Hepatocyte (in vitro differentiated cells): ENCODE measurements at regions not wholly inside any gene's neighbourhood (a gene's known extent, or its start where the extent isn't known, plus 50 kb on each side); places are given as distances from the start of the nearest gene placed in this dataset.

Experiments used
- CTCF ChIP-seq: fragments of 200-600 bp; sonication (generic); IDR thresholded peaks from 2 replicates; pipeline ENCODE4 v1.5.1; 2016; ENCODE audit warnings: antibody characterized with exemption, mild to moderate bottlenecking; ENCODE audit not compliant: poor library complexity
- EZH2phosphoT487 ChIP-seq: fragments of 200-600 bp; sonication (generic); IDR thresholded peaks from one replicate; pipeline ENCODE4 v1.6.1; 2018; ENCODE audit warnings: antibody characterized with exemption, mild to moderate bottlenecking, low read depth, moderate library complexity; ENCODE audit not compliant: unreplicated experiment, severe bottlenecking

- no peak for TF ChIP-seq CTCF
- TF ChIP-seq EZH2phosphoT487: no peak
Measured at GRCh38 chr21:24183077-24183476, 1424.2 kb downstream of the MRPL39 start.
